B cell (primary cell): ENCODE measurements at regions not wholly inside any gene's neighbourhood (a gene's known extent, or its start where the extent isn't known, plus 50 kb on each side); places are given as distances from the start of the nearest gene placed in this dataset.

Experiments
- ATAC-seq: fragments of 200-7000 bp; cut with Tn5 transposase; one replicate; pipeline ENCODE4 v1.10.0; 2021; ENCODE audit warnings: low read depth, mild to moderate bottlenecking, moderate number of reproducible peaks, moderate library complexity
- CTCF ChIA-PET: fragments of 350-600 bp; sonication (Branson Sonifier 250); formaldehyde crosslinking; loops from one replicate; lab custom pipeline; 2021; ENCODE audit warnings: antibody characterized with exemption, inconsistent platforms; lab: Charles Lee
- POLR2A ChIA-PET: fragments of 350-600 bp; sonication (Branson Sonifier 250); formaldehyde crosslinking; loops from one replicate; lab custom pipeline; 2021; ENCODE audit warnings: antibody characterized with exemption; lab: Charles Lee
- DNase-seq: peaks from one replicate; pipeline ENCODE4 v3.0.0; 2013
- H2AFZ ChIP-seq: 2 replicates; pipeline ENCODE4 v1.6.1; 2012; ENCODE audit warnings: mild to moderate bottlenecking, low read depth, low read length; ENCODE audit not compliant: insufficient read depth, poor library complexity, severe bottlenecking
- H3K27ac ChIP-seq, 2 donors: 1 replicate in 1 of 2; 2 replicates in 1 of 2; pipeline ENCODE4 v1.5.1; 2012 to 2013; ENCODE audit warnings: low read length in 2 of 2, mild to moderate bottlenecking in 2 of 2, moderate library complexity in 1 of 2
- H3K27me3 ChIP-seq, 4 experiments: fragments of 200-600 bp in 1 of 4; sonication (generic) in 1 of 4; replicated peaks in 1 of 4; 1 replicate in 2 of 4; 2 replicates in 2 of 4; pipeline versions ENCODE4 v1.6.1 to v1.7.0; 2013 to 2016; ENCODE audit warnings: low read length in 3 of 4, mild to moderate bottlenecking in 2 of 4, mixed read lengths in 1 of 4, moderate library complexity in 1 of 4; ENCODE audit not compliant: insufficient read depth in 4 of 4, control insufficient read depth in 3 of 4; ENCODE audit errors: control extremely low read depth in 1 of 4
- H3K36me3 ChIP-seq, 2 experiments: replicated peaks in 1 of 2; 1 replicate in 1 of 2; 2 replicates in 1 of 2; pipeline versions ENCODE4 v1.6.1 to v1.7.1; 2013; ENCODE audit warnings: low read length in 1 of 2; ENCODE audit not compliant: insufficient read depth in 2 of 2, control insufficient read depth in 1 of 2; ENCODE audit errors: control extremely low read depth in 1 of 2, extremely low read depth in 1 of 2
- H3K4me1 ChIP-seq, 2 donors: fragments of 200-600 bp in 1 of 2; sonication (generic) in 1 of 2; 1 replicate in 1 of 2; 2 replicates in 1 of 2; pipeline versions ENCODE4 v1.5.1 to v1.6.1; 2013 to 2017; ENCODE audit warnings: low read length in 2 of 2; ENCODE audit not compliant: control insufficient read depth in 2 of 2, insufficient read depth in 2 of 2
- H3K4me2 ChIP-seq: replicated peaks from 2 replicates; pipeline ENCODE3; 2012; ENCODE audit warnings: mild to moderate bottlenecking, low read depth, low read length; ENCODE audit not compliant: poor library complexity, severe bottlenecking
- H3K4me3 ChIP-seq, 5 experiments: fragments of 200-600 bp in 1 of 5; sonication (generic) in 1 of 5; 1 replicate in 3 of 5; 2 replicates in 2 of 5; pipeline versions ENCODE4 v1.5.1 to v1.7.0; 2011 to 2016; ENCODE audit warnings: low read length in 4 of 5, mild to moderate bottlenecking in 4 of 5, low read depth in 2 of 5, control low read depth in 1 of 5, moderate library complexity in 1 of 5; ENCODE audit not compliant: insufficient read depth in 1 of 5; ENCODE audit errors: control extremely low read depth in 1 of 5, extremely low read depth in 1 of 5
- H3K79me2 ChIP-seq: fragments of 200-600 bp; sonication (generic); one replicate; pipeline ENCODE4 v1.6.0; 2016; ENCODE audit warnings: low read length; ENCODE audit not compliant: control insufficient read depth, insufficient read depth
- H3K9ac ChIP-seq: fragments of 200-600 bp; sonication (generic); 2 replicates; pipeline ENCODE4 v1.6.1; 2017; ENCODE audit warnings: mild to moderate bottlenecking, low read length, moderate library complexity
- H3K9me3 ChIP-seq, 3 donors: one replicate each; pipeline versions ENCODE4 v1.6.1 to v1.7.1; 2013; ENCODE audit warnings: low read length in 2 of 3; ENCODE audit not compliant: control insufficient read depth in 2 of 3, insufficient read depth in 1 of 3; ENCODE audit errors: control extremely low read depth in 1 of 3
- H4K20me1 ChIP-seq: 2 replicates; pipeline ENCODE4 v1.6.0; 2012; ENCODE audit warnings: mild to moderate bottlenecking, low read length; ENCODE audit not compliant: insufficient read depth, control insufficient read depth, poor library complexity, severe bottlenecking
- H3K27ac Mint-ChIP-seq: one replicate; pipeline ENCODE4 v1.8.0; 2021; ENCODE audit warnings: mixed read lengths
- H3K27me3 Mint-ChIP-seq: one replicate; pipeline ENCODE4 v1.8.0; 2021; ENCODE audit warnings: mixed read lengths
- H3K4me1 Mint-ChIP-seq: one replicate; pipeline ENCODE4 v1.8.0; 2021; ENCODE audit warnings: mixed read lengths
- H3K4me3 Mint-ChIP-seq: one replicate; pipeline ENCODE4 v1.8.0; 2021; ENCODE audit warnings: mixed read lengths
- H3K9me3 Mint-ChIP-seq: one replicate; pipeline ENCODE4 v1.8.0; 2022; ENCODE audit warnings: mixed read lengths; ENCODE audit not compliant: insufficient read depth
- EZH2 ChIP-seq: IDR thresholded peaks from 2 replicates; pipeline ENCODE4 v1.6.1; 2012; ENCODE audit warnings: borderline replicate concordance, low read depth, mild to moderate bottlenecking, moderate library complexity, low read length; ENCODE audit not compliant: insufficient read depth, poor library complexity, severe bottlenecking
- WGBS: methylation state at CpG from one replicate; pipeline ENCODE4 v1.1.5; 2013; ENCODE audit warnings: missing lambda C conversion rate; ENCODE audit not compliant: insufficient coverage; 5-methylcytosine and 5-hydroxymethylcytosine counted together
- intact Hi-C: fragments of 100-400 bp; cut with micrococcal nuclease; formaldehyde crosslinking; loops from one replicate; pipeline ENCODE4 v1.10.0; 2022
- TF ChIP-seq, protein P1 (sequence below): fragments of 200-600 bp; IDR thresholded peaks from one replicate; pipeline ENCODE4 v1.8.0; 2022; ENCODE audit warnings: antibody characterized with exemption, mild to moderate bottlenecking

DNA sequence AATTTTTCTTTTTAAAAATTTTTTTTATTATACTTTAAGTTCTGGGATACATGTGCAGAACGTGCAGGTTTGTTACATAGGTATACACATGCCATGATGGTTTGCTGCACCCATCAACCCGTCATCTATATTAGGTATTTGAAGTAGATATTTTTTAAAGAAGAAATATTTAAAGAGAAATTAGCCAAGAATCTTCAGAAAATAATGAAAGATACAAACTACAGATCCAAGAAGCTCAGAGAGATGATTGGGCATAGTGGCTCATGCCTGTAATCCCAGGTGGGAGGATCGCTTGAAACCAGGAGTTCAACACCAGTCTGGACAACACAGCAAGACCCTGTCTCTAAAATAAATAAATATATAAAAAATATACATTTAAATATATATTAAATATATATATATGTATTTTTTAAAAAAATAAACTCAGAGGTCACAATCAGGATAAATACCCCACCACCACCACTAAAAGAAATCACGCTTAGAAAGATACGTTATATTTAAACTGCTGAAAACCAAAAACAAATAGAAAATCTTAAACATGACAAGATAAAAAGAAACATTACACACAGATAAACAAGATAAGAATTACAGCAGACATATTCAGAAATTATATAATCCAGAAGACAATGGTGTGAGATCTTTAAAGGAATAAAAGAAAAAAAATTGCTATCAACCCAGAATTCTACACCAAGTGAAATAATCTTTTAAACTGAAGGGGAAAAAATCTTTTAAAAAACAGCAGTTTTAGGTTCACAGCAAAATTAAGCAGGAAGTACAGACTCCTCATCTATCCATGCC, 57.5 kb downstream of the CSF2 start:
- WGBS = no CpG with 5 or more reads among the region's 5 CpGs
- DNase-seq (no peak), ATAC-seq (no peak)
- Histone ChIP-seq H3K27me3 (peaks cover 0 to 4% (median 0%) of the 10 kb centered on the region in 4 experiments), H4K20me1 (no peaks in the 10 kb centered on the region), H3K4me1 (no peaks in the 10 kb centered on the region), H3K4me2 (no peak overlapping the region), H3K9me3 (no peaks in the 10 kb centered on the region), H3K36me3 (no peaks in the 10 kb centered on the region), H3K4me3 (no peak overlapping the region), H2AFZ (no peak overlapping the region), H3K79me2 (no peaks in the 10 kb centered on the region), H3K9ac (no peak overlapping the region), H3K27ac (no peak overlapping the region)
- Mint-ChIP-seq H3K4me1 (no peaks in the 10 kb centered on the region), H3K9me3 (peaks cover 13% of the 10 kb centered on the region), H3K27ac (no peak overlapping the region), H3K27me3 (peaks cover 27% of the 10 kb centered on the region), H3K4me3 (no peak overlapping the region)
- CTCF ChIA-PET = interaction anchor here (1.1 kb wide), 1 partner anchor 49 kb away, joined by 3 read pairs; no protein-coding TSS in a partner anchor
- intact Hi-C loops = no loop called here
- TF ChIP-seq, protein P1, sequence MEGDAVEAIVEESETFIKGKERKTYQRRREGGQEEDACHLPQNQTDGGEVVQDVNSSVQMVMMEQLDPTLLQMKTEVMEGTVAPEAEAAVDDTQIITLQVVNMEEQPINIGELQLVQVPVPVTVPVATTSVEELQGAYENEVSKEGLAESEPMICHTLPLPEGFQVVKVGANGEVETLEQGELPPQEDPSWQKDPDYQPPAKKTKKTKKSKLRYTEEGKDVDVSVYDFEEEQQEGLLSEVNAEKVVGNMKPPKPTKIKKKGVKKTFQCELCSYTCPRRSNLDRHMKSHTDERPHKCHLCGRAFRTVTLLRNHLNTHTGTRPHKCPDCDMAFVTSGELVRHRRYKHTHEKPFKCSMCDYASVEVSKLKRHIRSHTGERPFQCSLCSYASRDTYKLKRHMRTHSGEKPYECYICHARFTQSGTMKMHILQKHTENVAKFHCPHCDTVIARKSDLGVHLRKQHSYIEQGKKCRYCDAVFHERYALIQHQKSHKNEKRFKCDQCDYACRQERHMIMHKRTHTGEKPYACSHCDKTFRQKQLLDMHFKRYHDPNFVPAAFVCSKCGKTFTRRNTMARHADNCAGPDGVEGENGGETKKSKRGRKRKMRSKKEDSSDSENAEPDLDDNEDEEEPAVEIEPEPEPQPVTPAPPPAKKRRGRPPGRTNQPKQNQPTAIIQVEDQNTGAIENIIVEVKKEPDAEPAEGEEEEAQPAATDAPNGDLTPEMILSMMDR = no peak
- no peak for TF ChIP-seq EZH2
- POLR2A ChIA-PET = no interaction called here

DNA sequence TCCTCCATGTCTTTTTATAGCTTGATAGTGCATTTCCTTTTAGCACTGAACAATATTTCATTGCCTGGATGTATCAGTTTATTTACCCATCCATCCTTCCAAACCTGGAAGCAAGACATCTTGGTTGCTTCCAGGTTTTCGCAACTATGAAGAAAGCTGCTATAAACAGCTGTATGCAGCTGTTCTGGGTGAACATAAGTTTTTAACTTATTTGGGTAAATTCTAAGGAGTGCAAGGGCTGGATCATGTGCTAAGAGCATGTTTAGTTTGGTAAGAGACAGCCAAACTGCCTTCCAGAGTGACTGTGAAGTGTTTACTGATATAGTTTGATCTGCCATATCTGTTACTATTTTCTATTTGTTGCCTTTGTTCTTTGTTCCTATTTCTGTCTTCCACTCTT, 58.5 kb downstream of the CSF2 start:
- H3K4me1 ChIP-seq = no peaks in the 10 kb centered on the region
- H4K20me1 ChIP-seq = no peaks in the 10 kb centered on the region
- no peaks in the 10 kb centered on the region for H3K79me2 ChIP-seq
- ATAC-seq = no peak
- WGBS = no CpG with 5 or more reads among the region's 1 CpG
- no peak overlapping the region for H3K27ac ChIP-seq
- H3K36me3 ChIP-seq = no peaks in the 10 kb centered on the region
- H2AFZ ChIP-seq = no peak overlapping the region
- no peak overlapping the region for H3K9ac ChIP-seq
- H3K9me3 Mint-ChIP-seq = peaks cover 12% of the 10 kb centered on the region
- H3K27ac Mint-ChIP-seq = no peak overlapping the region
- no peak for DNase-seq
- peaks cover 0 to 5% (median 2%) of the 10 kb centered on the region in 4 experiments for H3K27me3 ChIP-seq
- no peak for TF ChIP-seq EZH2
- TF ChIP-seq, protein P1 = no peak
- no peak overlapping the region for H3K4me2 ChIP-seq
- peaks cover 34% of the 10 kb centered on the region for H3K27me3 Mint-ChIP-seq
- H3K4me1 Mint-ChIP-seq = no peaks in the 10 kb centered on the region
- no peak overlapping the region for H3K4me3 Mint-ChIP-seq
- CTCF ChIA-PET = interaction anchor here (0.6 to 1.1 kb wide), 2 partner anchors 28 to 48 kb away, joined by 3 to 4 read pairs; no protein-coding TSS in a partner anchor
- no peaks in the 10 kb centered on the region for H3K9me3 ChIP-seq
- H3K4me3 ChIP-seq = no peak overlapping the region
- POLR2A ChIA-PET = no interaction called here
- intact Hi-C loops = no loop called here
